HL-60 (cell line): ENCODE measurements at regions not wholly inside any gene's neighbourhood (a gene's known extent, or its start where the extent isn't known, plus 50 kb on each side); places are given as distances from the start of the nearest gene placed in this dataset.

Source experiments
- POLR2AphosphoS5 ChIP-seq: IDR thresholded peaks from 2 replicates; pipeline ENCODE4 v1.6.1; 2012; ENCODE audit warnings: low read depth
- SPI1 ChIP-seq: IDR thresholded peaks from 2 replicates; pipeline ENCODE4 v1.6.1; 2012; ENCODE audit warnings: low read depth, mild to moderate bottlenecking, borderline replicate concordance
- TF ChIP-seq, protein P1 (sequence below): IDR thresholded peaks from one replicate; pipeline ENCODE4 v1.5.1; 2011; ENCODE audit warnings: low read length, control low read depth, inconsistent platforms; ENCODE audit not compliant: insufficient read depth
- TF ChIP-seq, protein P2 (sequence below): IDR thresholded peaks from 2 replicates; pipeline ENCODE4 v1.6.1; 2012; ENCODE audit warnings: low read depth; ENCODE audit not compliant: insufficient replicate concordance

GRCh38 chr10:44766631-44767030 lies 144.5 kb upstream of the TMEM72 start:
- TF ChIP-seq, protein P1, sequence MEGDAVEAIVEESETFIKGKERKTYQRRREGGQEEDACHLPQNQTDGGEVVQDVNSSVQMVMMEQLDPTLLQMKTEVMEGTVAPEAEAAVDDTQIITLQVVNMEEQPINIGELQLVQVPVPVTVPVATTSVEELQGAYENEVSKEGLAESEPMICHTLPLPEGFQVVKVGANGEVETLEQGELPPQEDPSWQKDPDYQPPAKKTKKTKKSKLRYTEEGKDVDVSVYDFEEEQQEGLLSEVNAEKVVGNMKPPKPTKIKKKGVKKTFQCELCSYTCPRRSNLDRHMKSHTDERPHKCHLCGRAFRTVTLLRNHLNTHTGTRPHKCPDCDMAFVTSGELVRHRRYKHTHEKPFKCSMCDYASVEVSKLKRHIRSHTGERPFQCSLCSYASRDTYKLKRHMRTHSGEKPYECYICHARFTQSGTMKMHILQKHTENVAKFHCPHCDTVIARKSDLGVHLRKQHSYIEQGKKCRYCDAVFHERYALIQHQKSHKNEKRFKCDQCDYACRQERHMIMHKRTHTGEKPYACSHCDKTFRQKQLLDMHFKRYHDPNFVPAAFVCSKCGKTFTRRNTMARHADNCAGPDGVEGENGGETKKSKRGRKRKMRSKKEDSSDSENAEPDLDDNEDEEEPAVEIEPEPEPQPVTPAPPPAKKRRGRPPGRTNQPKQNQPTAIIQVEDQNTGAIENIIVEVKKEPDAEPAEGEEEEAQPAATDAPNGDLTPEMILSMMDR = no peak
- TF ChIP-seq POLR2AphosphoS5 = no peak
- TF ChIP-seq, protein P2, sequence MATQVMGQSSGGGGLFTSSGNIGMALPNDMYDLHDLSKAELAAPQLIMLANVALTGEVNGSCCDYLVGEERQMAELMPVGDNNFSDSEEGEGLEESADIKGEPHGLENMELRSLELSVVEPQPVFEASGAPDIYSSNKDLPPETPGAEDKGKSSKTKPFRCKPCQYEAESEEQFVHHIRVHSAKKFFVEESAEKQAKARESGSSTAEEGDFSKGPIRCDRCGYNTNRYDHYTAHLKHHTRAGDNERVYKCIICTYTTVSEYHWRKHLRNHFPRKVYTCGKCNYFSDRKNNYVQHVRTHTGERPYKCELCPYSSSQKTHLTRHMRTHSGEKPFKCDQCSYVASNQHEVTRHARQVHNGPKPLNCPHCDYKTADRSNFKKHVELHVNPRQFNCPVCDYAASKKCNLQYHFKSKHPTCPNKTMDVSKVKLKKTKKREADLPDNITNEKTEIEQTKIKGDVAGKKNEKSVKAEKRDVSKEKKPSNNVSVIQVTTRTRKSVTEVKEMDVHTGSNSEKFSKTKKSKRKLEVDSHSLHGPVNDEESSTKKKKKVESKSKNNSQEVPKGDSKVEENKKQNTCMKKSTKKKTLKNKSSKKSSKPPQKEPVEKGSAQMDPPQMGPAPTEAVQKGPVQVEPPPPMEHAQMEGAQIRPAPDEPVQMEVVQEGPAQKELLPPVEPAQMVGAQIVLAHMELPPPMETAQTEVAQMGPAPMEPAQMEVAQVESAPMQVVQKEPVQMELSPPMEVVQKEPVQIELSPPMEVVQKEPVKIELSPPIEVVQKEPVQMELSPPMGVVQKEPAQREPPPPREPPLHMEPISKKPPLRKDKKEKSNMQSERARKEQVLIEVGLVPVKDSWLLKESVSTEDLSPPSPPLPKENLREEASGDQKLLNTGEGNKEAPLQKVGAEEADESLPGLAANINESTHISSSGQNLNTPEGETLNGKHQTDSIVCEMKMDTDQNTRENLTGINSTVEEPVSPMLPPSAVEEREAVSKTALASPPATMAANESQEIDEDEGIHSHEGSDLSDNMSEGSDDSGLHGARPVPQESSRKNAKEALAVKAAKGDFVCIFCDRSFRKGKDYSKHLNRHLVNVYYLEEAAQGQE = no peak
- no peak for TF ChIP-seq SPI1
